HEK293T (cell line): ENCODE measurements at regions not wholly inside any gene's neighbourhood (a gene's known extent, or its start where the extent isn't known, plus 50 kb on each side); places are given as distances from the start of the nearest gene placed in this dataset.
"Not testable (repeated sequence)": the region's sequence is repeated elsewhere in the genome, so short reads cannot be mapped to it uniquely, and the experiment has no call there.

Experiments used
- CTCF ChIA-PET: fragments of 350-600 bp; formaldehyde crosslinking; extraction: SDS; loops from one replicate; lab custom pipeline; 2021; ENCODE audit warnings: antibody characterized with exemption, inconsistent platforms; lab: Yijun Ruan, JAX
- POLR2A ChIA-PET: fragments of 350-600 bp; formaldehyde crosslinking; extraction: SDS; loops from one replicate; lab custom pipeline; 2020; ENCODE audit warnings: antibody characterized with exemption, inconsistent platforms; lab: Yijun Ruan, JAX
- DNase-seq: peaks from one replicate; pipeline ENCODE4 v3.0.0; 2012; ENCODE audit warnings: mixed read lengths; ENCODE audit errors: extremely low spot score
- ARNT ChIP-seq: fragments of 450-650 bp; IDR thresholded peaks from 2 replicates; pipeline ENCODE4 v1.6.1; 2017; ENCODE audit warnings: mild to moderate bottlenecking
- BHLHE40 ChIP-seq: fragments of 450-650 bp; IDR thresholded peaks from 2 replicates; pipeline ENCODE4 v1.6.1; 2016; ENCODE audit warnings: mild to moderate bottlenecking, moderate library complexity, borderline replicate concordance
- CTBP1 ChIP-seq: fragments of 450-650 bp; IDR thresholded peaks from 2 replicates; pipeline ENCODE4 v1.6.1; 2016; ENCODE audit warnings: borderline replicate concordance
- ELF4 ChIP-seq: fragments of 450-650 bp; IDR thresholded peaks from 2 replicates; pipeline ENCODE4 v1.6.1; 2017; ENCODE audit warnings: antibody characterized with exemption
- FOXA1 ChIP-seq: fragments of 450-650 bp; IDR thresholded peaks from 2 replicates; pipeline ENCODE4 v1.6.1; 2016; ENCODE audit warnings: mild to moderate bottlenecking
- FOXK2 ChIP-seq: fragments of 450-650 bp; IDR thresholded peaks from 2 replicates; pipeline ENCODE4 v1.6.1; 2016; ENCODE audit warnings: mild to moderate bottlenecking
- FOXM1 ChIP-seq: fragments of 450-650 bp; IDR thresholded peaks from 2 replicates; pipeline ENCODE4 v1.6.1; 2017; ENCODE audit warnings: mild to moderate bottlenecking, borderline replicate concordance
- HDGF ChIP-seq: fragments of 450-650 bp; IDR thresholded peaks from 2 replicates; pipeline ENCODE4 v1.6.1; 2017; ENCODE audit warnings: antibody characterized with exemption, borderline replicate concordance
- L3MBTL2 ChIP-seq: fragments of 450-650 bp; conservative IDR thresholded peaks from 2 replicates; pipeline ENCODE4 v1.6.1; 2016; ENCODE audit warnings: mild to moderate bottlenecking
- LEF1 ChIP-seq: fragments of 450-650 bp; IDR thresholded peaks from 2 replicates; pipeline ENCODE4 v1.6.1; 2017; ENCODE audit warnings: mild to moderate bottlenecking, borderline replicate concordance
- NFRKB ChIP-seq: fragments of 450-650 bp; IDR thresholded peaks from 2 replicates; pipeline ENCODE4 v1.6.1; 2016; ENCODE audit warnings: mild to moderate bottlenecking, moderate library complexity
- SP1 ChIP-seq: fragments of 450-650 bp; IDR thresholded peaks from 2 replicates; pipeline ENCODE4 v1.6.1; 2017
- SUZ12 ChIP-seq: fragments of 450-650 bp; IDR thresholded peaks from 2 replicates; pipeline ENCODE4 v1.6.1; 2016; ENCODE audit warnings: mild to moderate bottlenecking
- TARDBP ChIP-seq: fragments of 450-650 bp; IDR thresholded peaks from 2 replicates; pipeline ENCODE4 v1.6.1; 2016
- ZNF384 ChIP-seq: fragments of 450-650 bp; IDR thresholded peaks from 2 replicates; pipeline ENCODE4 v1.6.1; 2016
- TF ChIP-seq, protein P1 (sequence below): fragments of 450-650 bp; IDR thresholded peaks from 2 replicates; pipeline ENCODE4 v1.6.1; 2016

DNA sequence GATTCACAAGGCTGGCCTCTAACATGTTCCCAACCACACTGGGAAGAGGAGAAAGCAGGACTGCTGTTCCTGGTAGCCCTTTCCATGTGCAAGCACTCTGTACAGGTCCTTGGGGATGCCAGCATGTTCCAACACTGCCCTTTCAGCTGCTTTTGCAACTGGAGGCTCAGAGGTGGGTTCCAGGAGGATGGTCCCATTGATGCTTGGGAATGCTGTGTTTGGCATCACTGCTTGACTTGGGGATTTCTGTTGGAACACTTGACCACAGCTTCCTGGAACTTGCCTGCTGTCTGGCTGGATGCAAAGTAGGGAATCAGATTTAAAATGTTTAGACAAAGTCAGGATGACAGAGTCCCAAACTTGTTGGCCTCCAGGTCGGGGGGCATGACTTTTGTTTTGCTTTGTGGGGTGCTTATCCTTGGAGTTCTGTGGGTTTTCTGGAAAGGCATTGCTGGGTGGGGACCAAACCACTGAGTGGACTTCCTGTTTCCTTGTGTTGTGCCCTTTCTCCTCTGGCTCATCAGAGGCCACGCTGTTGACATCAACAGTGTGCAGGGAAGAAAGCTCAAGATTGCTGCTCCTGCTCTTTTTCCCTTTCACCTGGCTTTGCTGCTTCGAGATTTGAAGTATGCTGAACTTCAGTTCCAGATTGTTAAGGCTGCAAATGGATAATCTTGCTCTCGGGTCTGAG, 148.5 kb upstream of the RPS23 start:
- ChIA-PET POLR2A (no interaction called here), CTCF (no interaction called here)
- DNase-seq: no peak
- no peak for TF ChIP-seq FOXA1
- no peak for TF ChIP-seq HDGF
- TF ChIP-seq NFRKB: no peak

DNA sequence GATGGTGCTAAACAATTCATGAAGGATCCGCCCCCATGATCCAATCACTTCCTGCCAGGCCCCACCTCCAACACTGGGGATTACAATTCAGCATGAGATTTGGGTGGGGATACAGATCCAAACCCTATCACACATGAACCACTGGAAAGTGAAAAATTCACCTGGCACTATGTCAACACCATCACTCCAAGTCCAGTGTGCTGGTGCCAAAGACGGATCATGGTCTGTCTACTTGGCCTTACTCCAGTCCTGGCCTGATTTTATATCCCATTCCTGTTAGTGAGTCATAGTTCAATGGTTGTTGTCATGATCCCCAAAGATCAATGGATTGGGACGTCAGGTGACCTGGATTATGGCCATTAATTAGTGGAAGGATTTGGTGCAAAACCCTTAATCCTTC, 147.4 kb upstream of the RPS23 start:
- ChIA-PET POLR2A (no interaction called here), CTCF (no interaction called here)
- TF ChIP-seq TARDBP: no peak
- no peak for DNase-seq

DNA sequence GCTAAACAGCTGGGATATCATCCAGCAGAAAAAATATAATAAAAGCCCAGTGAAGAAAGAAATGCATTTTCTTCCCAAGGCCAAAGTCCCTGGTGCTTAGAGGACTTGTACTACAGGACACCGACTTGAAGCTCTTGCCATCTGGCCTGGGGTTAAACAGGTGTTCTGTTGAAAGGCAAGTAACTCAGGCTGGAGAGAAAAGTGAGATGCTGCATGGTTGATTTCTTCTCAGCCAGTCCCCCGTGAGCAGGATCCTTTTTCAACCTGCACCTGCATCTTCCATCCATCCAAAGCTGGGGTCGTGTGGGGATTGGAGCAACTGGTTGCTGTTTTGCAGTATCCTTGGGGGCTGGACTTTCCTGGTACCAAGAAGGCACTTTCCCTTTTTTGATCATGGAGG, 146.1 kb upstream of the RPS23 start:
- TF ChIP-seq ZNF384 (no peak), TARDBP (no peak)
- ChIA-PET CTCF (interaction anchor here (1.2 kb wide), 1 partner anchor 71 kb away, joined by 3 read pairs; no protein-coding TSS in a partner anchor), POLR2A (no interaction called here)
- DNase-seq: no peak

DNA sequence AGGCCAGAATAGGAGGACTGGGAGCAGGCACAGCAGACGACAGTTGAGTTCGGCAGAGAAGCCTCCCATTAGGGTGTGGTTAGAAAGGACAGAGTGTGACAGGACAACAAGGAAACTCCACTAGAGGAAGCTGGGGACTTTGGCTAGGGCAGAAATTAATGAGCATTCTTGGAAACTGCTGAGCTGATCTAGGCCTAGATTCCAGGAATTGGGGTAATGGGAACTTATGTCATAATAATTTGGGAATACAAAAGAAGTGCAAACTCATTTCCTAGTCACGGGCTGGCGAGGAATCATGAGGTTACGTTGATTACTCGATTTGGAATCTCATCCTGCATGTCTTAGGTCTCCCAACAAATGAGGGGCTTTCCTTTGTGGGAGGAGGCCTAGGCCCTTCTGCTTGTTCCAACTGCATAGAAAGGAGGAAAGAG, 144.6 kb upstream of the RPS23 start:
- no peak for DNase-seq
- no peak for TF ChIP-seq ELF4
- TF ChIP-seq L3MBTL2: no peak
- no peak for TF ChIP-seq TARDBP
- TF ChIP-seq, protein P1, sequence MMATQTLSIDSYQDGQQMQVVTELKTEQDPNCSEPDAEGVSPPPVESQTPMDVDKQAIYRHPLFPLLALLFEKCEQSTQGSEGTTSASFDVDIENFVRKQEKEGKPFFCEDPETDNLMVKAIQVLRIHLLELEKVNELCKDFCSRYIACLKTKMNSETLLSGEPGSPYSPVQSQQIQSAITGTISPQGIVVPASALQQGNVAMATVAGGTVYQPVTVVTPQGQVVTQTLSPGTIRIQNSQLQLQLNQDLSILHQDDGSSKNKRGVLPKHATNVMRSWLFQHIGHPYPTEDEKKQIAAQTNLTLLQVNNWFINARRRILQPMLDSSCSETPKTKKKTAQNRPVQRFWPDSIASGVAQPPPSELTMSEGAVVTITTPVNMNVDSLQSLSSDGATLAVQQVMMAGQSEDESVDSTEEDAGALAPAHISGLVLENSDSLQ: no peak
- TF ChIP-seq HDGF: no peak
- no peak for TF ChIP-seq CTBP1
- TF ChIP-seq FOXM1: no peak
- no peak for TF ChIP-seq ZNF384
- no peak for TF ChIP-seq ARNT
- TF ChIP-seq LEF1: no peak
- TF ChIP-seq FOXA1: no peak
- no peak for TF ChIP-seq SP1
- ChIA-PET POLR2A (no interaction called here), CTCF (no interaction called here)

DNA sequence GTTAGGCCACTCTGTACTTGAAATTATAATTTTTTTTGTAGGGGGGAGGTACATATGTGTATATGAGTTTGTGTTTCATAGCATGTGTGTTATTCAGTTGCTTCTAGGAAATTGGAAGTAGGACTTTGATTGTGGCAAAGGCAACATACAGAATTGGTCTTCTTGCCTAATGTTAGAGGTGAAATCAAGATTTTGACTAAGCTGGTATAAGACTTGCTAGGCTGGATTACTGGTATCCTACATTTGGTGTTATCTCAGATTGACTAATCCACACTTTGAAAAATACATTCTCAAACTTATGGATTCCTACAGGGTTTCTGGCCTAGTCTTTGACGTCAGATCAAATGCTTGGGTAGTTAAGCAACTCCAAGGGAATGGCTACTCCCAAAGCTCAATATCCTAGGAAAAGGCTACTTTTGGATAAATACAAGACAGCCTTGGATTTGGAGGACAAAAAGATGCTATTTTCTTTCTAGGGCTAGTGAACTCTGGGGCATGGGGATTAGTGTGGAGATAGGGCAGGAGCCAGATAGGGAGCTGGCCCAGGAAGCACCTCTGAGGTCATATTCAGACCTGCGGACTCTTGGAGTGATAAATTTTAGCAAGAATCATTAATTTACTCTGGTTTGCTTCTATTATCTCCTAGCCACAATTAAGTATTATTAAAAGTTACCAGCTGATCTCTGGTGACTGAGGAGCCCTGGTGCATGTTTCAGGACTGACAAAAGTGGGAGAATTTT, 144.0 kb upstream of the RPS23 start:
- no peak for DNase-seq
- TF ChIP-seq TARDBP (no peak), L3MBTL2 (no peak), BHLHE40 (no peak), LEF1 (no peak), ZNF384 (no peak), ELF4 (no peak), FOXA1 (no peak), CTBP1 (no peak), FOXM1 (no peak), NFRKB (no peak), ARNT (no peak)
- TF ChIP-seq, protein P1: no peak
- ChIA-PET POLR2A (no interaction called here), CTCF (interaction anchor here (0.9 kb wide), 1 partner anchor 26 kb away, joined by 3 read pairs; no protein-coding TSS in a partner anchor)

DNA sequence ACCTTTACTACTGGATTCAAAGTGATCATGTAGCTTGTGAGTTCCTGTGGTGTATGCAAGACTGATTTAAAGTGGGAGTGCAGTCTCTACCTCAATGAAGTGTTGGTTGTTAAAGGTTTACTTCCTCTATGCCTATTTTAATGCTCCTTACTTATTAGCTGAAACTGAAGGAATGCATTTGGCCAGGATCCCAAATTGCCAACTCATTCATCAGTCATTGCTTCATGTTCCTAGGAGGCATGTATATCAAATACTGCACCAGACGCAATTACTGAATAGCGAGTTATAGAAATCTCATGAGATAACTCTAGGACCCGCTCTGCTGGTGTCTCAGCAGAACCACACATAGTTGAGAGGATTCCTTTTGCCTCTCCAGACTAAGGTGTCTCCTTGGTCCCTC, 143.0 kb upstream of the RPS23 start:
- no peak for DNase-seq
- CTCF ChIA-PET: no interaction called here
- TF ChIP-seq NFRKB (no peak), SUZ12 (no peak), HDGF (no peak), FOXK2 (no peak), ARNT (no peak)
- TF ChIP-seq, protein P1: no peak
- POLR2A ChIA-PET: no interaction called here

DNA sequence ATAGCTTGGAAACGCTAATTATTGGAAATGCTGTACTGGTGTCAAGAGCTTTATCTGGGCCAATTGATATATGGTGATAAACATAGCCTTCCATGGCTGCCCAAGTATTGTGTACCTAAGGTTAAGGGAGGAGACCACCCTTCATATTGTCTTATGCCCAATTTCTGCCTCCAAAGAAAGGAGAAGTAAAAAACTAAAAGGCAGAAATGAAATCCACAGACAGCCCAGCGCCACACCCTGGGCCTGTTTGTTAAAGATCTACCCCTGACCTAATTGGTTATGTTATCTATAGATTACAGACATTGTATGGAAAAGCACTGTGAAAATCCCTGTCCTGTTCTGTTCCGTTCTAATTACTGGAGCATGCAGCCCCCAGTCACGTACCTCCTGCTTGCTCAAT, 142.4 kb upstream of the RPS23 start:
- DNase-seq, POLR2A ChIA-PET: not testable (repeated sequence)

More for the DNA sequence above, 142.4 kb upstream of the RPS23 start:
- CTCF ChIA-PET: not testable (repeated sequence)
